Peyer's patch (tissue), 4 donors: ENCODE measurements at regions not wholly inside any gene's neighbourhood (a gene's known extent, or its start where the extent isn't known, plus 50 kb on each side); places are given as distances from the start of the nearest gene placed in this dataset.

Source experiments
- POLR2A ChIP-seq, 2 donors: fragments of 450-650 bp; IDR thresholded peaks; one replicate each; pipeline ENCODE4 v1.5.1; 2017; ENCODE audit warnings: antibody characterized with exemption in 2 of 2, mild to moderate bottlenecking in 2 of 2, moderate library complexity in 2 of 2
- TF ChIP-seq, protein P1 (sequence below), 6 experiments: fragments of 450-650 bp in 4 of 6; fragments of 200-600 bp in 2 of 6; sonication (generic) in 1 of 6; IDR thresholded peaks; one replicate each; pipeline ENCODE4 v1.5.1; 2017 to 2019; ENCODE audit warnings: antibody characterized with exemption in 6 of 6, mild to moderate bottlenecking in 3 of 6, moderate library complexity in 1 of 6

GRCh38 chr1:188794969-188795368 is 1682.7 kb downstream of the BRINP3 start:
- TF ChIP-seq, protein P1, sequence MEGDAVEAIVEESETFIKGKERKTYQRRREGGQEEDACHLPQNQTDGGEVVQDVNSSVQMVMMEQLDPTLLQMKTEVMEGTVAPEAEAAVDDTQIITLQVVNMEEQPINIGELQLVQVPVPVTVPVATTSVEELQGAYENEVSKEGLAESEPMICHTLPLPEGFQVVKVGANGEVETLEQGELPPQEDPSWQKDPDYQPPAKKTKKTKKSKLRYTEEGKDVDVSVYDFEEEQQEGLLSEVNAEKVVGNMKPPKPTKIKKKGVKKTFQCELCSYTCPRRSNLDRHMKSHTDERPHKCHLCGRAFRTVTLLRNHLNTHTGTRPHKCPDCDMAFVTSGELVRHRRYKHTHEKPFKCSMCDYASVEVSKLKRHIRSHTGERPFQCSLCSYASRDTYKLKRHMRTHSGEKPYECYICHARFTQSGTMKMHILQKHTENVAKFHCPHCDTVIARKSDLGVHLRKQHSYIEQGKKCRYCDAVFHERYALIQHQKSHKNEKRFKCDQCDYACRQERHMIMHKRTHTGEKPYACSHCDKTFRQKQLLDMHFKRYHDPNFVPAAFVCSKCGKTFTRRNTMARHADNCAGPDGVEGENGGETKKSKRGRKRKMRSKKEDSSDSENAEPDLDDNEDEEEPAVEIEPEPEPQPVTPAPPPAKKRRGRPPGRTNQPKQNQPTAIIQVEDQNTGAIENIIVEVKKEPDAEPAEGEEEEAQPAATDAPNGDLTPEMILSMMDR (IDR thresholded peaks at IDR 0.05), result no peak
- TF ChIP-seq POLR2A (IDR thresholded peaks at IDR 0.05), result no peak
